ENCODE measurements at regions not wholly inside any gene's neighbourhood (a gene's known extent, or its start where the extent isn't known, plus 50 kb on each side); places are given as distances from the start of the nearest gene placed in this dataset.

- TF ChIP-seq CTCF (IDR thresholded peaks at IDR 0.05; ENCODE audit: insufficient read depth, low read depth, low read length) (no peak), EZH2 (IDR thresholded peaks at IDR 0.05; ENCODE audit: insufficient read depth, low read length) (no peak)
These were observed 661.1 kb upstream of the ANKRD30A start for GRCh38 chr10:36464291-36464690.

Measured in astrocyte (in vitro differentiated cells and primary cell).